HepG2 (cell line): ENCODE measurements at regions not wholly inside any gene's neighbourhood (a gene's known extent, or its start where the extent isn't known, plus 50 kb on each side); places are given as distances from the start of the nearest gene placed in this dataset.
A peak's percentile ranks its signal among the peaks of the same experiment; 100 is the strongest.

ENCODE experiments used
- DR1 ChIP-seq: sonication (generic); formaldehyde crosslinking; IDR thresholded peaks from 2 replicates; pipeline ENCODE4 v1.8.0; 2021; ENCODE audit warnings: mild to moderate bottlenecking, missing genetic modification reagents, inconsistent platforms
- E2F1 ChIP-seq: sonication (generic); formaldehyde crosslinking; IDR thresholded peaks from 2 replicates; pipeline ENCODE4 v1.5.0; 2020; ENCODE audit warnings: missing genetic modification reagents
- HDAC1 ChIP-seq: sonication (generic); formaldehyde crosslinking; IDR thresholded peaks from 2 replicates; pipeline ENCODE4 v1.5.1; 2020; ENCODE audit warnings: mild to moderate bottlenecking, missing genetic modification reagents
- HNF4G ChIP-seq, 2 experiments: sonication (generic) in 1 of 2; formaldehyde crosslinking in 1 of 2; IDR thresholded peaks; 2 replicates each; pipeline versions ENCODE4 v1.4.0 to v1.6.1; 2011 to 2020; ENCODE audit warnings: borderline replicate concordance in 2 of 2, low read depth in 2 of 2, mild to moderate bottlenecking in 2 of 2, low read length in 1 of 2, missing genetic modification reagents in 1 of 2, moderate library complexity in 1 of 2
- KLF6 ChIP-seq: IDR thresholded peaks from 2 replicates; pipeline ENCODE4 v1.8.0; 2016; ENCODE audit warnings: missing biosample characterization, missing genetic modification reagents
- MBD4 ChIP-seq: IDR thresholded peaks from 2 replicates; pipeline ENCODE4 v1.6.1; 2012; ENCODE audit warnings: low read length, inconsistent platforms, borderline replicate concordance
- PHF20 ChIP-seq: sonication (generic); formaldehyde crosslinking; IDR thresholded peaks from 2 replicates; pipeline ENCODE4 v1.5.0; 2020; ENCODE audit warnings: mild to moderate bottlenecking, missing genetic modification reagents
- RXRB ChIP-seq: IDR thresholded peaks from 2 replicates; pipeline ENCODE4 v1.6.1; 2016; ENCODE audit warnings: borderline replicate concordance, missing genetic modification reagents, missing compliant biosample characterization
- SOX13 ChIP-seq, 3 experiments: fragments of 450-650 bp in 1 of 3; sonication (generic) in 1 of 3; formaldehyde crosslinking in 1 of 3; IDR thresholded peaks in 2 of 3; conservative IDR thresholded peaks in 1 of 3; 2 replicates each; pipeline versions ENCODE4 v1.5.0 to v1.6.1; 2016 to 2020; ENCODE audit warnings: antibody characterized with exemption in 1 of 3, mild to moderate bottlenecking in 1 of 3, missing compliant biosample characterization in 1 of 3, missing genetic modification reagents in 1 of 3, moderate library complexity in 1 of 3
- SP5 ChIP-seq: IDR thresholded peaks from 2 replicates; pipeline ENCODE4 v1.6.1; 2016; ENCODE audit warnings: low read depth, borderline replicate concordance
- ZBTB1 ChIP-seq: sonication (generic); formaldehyde crosslinking; IDR thresholded peaks from 2 replicates; pipeline ENCODE4 v1.4.0; 2020; ENCODE audit warnings: missing genetic modification reagents, borderline replicate concordance
- ZFX ChIP-seq: sonication (generic); formaldehyde crosslinking; IDR thresholded peaks from 2 replicates; pipeline ENCODE4 v1.4.0; 2020; ENCODE audit warnings: mild to moderate bottlenecking, low read depth, missing genetic modification reagents, moderate library complexity
- ZNF12 ChIP-seq: sonication (generic); formaldehyde crosslinking; IDR thresholded peaks from 2 replicates; pipeline ENCODE4 v1.5.0; 2020; ENCODE audit warnings: missing genetic modification reagents
- ZNF274 ChIP-seq: sonication (generic); formaldehyde crosslinking; IDR thresholded peaks from 2 replicates; pipeline ENCODE4 v1.5.1; 2020; ENCODE audit warnings: mild to moderate bottlenecking, missing genetic modification reagents
- ZNF281 ChIP-seq: sonication (generic); formaldehyde crosslinking; IDR thresholded peaks from 2 replicates; pipeline ENCODE4 v1.4.0; 2020; ENCODE audit warnings: missing genetic modification reagents, borderline replicate concordance
- ZNF383 ChIP-seq: sonication (generic); formaldehyde crosslinking; IDR thresholded peaks from 2 replicates; pipeline ENCODE4 v1.4.0; 2020; ENCODE audit warnings: missing genetic modification reagents, mild to moderate bottlenecking, borderline replicate concordance
- ZNF543 ChIP-seq: sonication (generic); formaldehyde crosslinking; IDR thresholded peaks from 2 replicates; pipeline ENCODE4 v1.4.0; 2020; ENCODE audit warnings: mild to moderate bottlenecking, missing genetic modification reagents
- ZNF607 ChIP-seq: sonication (generic); formaldehyde crosslinking; IDR thresholded peaks from 2 replicates; pipeline ENCODE4 v1.5.1; 2020; ENCODE audit warnings: missing genetic modification reagents, mild to moderate bottlenecking, borderline replicate concordance
- TF ChIP-seq, protein P1 (sequence below): sonication (generic); formaldehyde crosslinking; IDR thresholded peaks from 2 replicates; pipeline ENCODE4 v1.5.1; 2020; ENCODE audit warnings: mild to moderate bottlenecking, missing genetic modification reagents, borderline replicate concordance

GRCh38 chr1:67578397-67579020 lies 106.5 kb upstream of the GADD45A start (continued):
- TF ChIP-seq ZNF383 (CRISPR knock-in tag) (no peak), ZBTB1 (CRISPR knock-in tag) (no peak), SP5 (CRISPR knock-in tag) (peak; percentile 54; the same call in 1 of the 2 replicates), HNF4G (IDR thresholded peaks at IDR 0.05; ENCODE audit: borderline replicate concordance, low read depth, low read length) (no peak), HNF4G (CRISPR knock-in tag; IDR thresholded peaks at IDR 0.05; ENCODE audit: borderline replicate concordance, low read depth) (no peak), PHF20 (CRISPR knock-in tag) (no peak), RXRB (peak; percentile 100), ZNF607 (no peak), ZFX (CRISPR knock-in tag) (no peak), SOX13 (IDR thresholded peaks at IDR 0.05) (no peak), SOX13 (CRISPR knock-in tag; conservative IDR thresholded peaks at IDR 0.05 in 1 of 2, IDR thresholded peaks at IDR 0.05 in 1 of 2) (peak in 1 of 2 experiments; percentile 68; a peak in 1 of 4 replicates), KLF6 (CRISPR knock-in tag) (no peak), DR1 (CRISPR knock-in tag) (no peak), ZNF543 (CRISPR knock-in tag) (no peak), MBD4 (no peak), HDAC1 (peak; percentile 32; the same call in 1 of the 2 replicates), ZNF281 (no peak), ZNF12 (CRISPR knock-in tag) (peak; percentile 78; the same call in 1 of the 2 replicates), ZNF274 (CRISPR knock-in tag) (no peak), E2F1 (CRISPR knock-in tag) (no peak)
- TF ChIP-seq, protein P1, sequence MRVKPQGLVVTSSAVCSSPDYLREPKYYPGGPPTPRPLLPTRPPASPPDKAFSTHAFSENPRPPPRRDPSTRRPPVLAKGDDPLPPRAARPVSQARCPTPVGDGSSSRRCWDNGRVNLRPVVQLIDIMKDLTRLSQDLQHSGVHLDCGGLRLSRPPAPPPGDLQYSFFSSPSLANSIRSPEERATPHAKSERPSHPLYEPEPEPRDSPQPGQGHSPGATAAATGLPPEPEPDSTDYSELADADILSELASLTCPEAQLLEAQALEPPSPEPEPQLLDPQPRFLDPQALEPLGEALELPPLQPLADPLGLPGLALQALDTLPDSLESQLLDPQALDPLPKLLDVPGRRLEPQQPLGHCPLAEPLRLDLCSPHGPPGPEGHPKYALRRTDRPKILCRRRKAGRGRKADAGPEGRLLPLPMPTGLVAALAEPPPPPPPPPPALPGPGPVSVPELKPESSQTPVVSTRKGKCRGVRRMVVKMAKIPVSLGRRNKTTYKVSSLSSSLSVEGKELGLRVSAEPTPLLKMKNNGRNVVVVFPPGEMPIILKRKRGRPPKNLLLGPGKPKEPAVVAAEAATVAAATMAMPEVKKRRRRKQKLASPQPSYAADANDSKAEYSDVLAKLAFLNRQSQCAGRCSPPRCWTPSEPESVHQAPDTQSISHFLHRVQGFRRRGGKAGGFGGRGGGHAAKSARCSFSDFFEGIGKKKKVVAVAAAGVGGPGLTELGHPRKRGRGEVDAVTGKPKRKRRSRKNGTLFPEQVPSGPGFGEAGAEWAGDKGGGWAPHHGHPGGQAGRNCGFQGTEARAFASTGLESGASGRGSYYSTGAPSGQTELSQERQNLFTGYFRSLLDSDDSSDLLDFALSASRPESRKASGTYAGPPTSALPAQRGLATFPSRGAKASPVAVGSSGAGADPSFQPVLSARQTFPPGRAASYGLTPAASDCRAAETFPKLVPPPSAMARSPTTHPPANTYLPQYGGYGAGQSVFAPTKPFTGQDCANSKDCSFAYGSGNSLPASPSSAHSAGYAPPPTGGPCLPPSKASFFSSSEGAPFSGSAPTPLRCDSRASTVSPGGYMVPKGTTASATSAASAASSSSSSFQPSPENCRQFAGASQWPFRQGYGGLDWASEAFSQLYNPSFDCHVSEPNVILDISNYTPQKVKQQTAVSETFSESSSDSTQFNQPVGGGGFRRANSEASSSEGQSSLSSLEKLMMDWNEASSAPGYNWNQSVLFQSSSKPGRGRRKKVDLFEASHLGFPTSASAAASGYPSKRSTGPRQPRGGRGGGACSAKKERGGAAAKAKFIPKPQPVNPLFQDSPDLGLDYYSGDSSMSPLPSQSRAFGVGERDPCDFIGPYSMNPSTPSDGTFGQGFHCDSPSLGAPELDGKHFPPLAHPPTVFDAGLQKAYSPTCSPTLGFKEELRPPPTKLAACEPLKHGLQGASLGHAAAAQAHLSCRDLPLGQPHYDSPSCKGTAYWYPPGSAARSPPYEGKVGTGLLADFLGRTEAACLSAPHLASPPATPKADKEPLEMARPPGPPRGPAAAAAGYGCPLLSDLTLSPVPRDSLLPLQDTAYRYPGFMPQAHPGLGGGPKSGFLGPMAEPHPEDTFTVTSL: peak; percentile 48; the same call in 1 of the 2 replicates
